Coronary artery (tissue), 2 donors: ENCODE measurements at regions not wholly inside any gene's neighbourhood (a gene's known extent, or its start where the extent isn't known, plus 50 kb on each side); places are given as distances from the start of the nearest gene placed in this dataset.

Experiments
- DNase-seq: peaks from one replicate; pipeline ENCODE4 v3.0.0-alpha.2; 2017; ENCODE audit warnings: low spot score
- H3K27ac ChIP-seq, 2 donors: fragments of 200-600 bp; sonication (generic); one replicate each; pipeline ENCODE4 v1.5.1; 2016 to 2019
- H3K4me3 ChIP-seq: fragments of 200-600 bp; sonication (generic); 2 replicates; pipeline ENCODE4 v1.5.1; 2016; ENCODE audit warnings: mild to moderate bottlenecking, moderate library complexity
- TF ChIP-seq, protein P1 (sequence below): fragments of 200-600 bp; sonication (generic); IDR thresholded peaks from one replicate; pipeline ENCODE4 v1.5.1; 2019; ENCODE audit warnings: antibody characterized with exemption

DNA sequence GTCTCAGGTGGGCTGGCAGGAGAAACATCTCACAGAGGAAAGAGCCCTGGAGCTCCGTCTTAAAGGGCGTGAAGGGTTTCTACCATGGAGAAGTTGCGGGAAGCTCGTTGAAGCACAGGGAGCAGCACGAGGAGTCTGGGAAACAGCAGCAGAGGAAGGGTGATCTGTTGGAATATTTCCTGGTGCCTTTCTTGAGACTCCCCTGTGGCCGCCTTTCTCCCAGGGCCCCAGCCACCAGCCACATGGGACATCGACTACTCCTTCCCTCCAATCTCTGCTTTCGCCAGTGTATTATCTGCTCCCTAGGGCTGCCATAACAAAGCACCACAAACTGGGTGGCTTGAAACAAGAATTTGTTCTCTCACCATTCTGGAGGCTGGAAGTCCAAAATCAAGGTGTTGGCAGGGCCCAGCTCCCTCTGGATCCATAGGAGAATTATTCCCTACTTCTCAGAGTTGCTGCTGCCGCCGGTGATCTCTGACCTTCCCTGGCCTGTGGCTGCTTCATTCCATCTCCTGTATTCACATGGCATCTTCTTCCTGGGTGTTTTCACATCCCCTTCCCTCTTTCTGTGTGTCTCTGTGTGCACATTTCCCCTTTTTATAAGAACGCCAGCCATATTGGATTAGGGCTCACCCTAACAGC, 152.8 kb upstream of the GSC start:
- no peak overlapping the region for H3K4me3 ChIP-seq
- no peak overlapping the region for H3K27ac ChIP-seq
- TF ChIP-seq, protein P1, sequence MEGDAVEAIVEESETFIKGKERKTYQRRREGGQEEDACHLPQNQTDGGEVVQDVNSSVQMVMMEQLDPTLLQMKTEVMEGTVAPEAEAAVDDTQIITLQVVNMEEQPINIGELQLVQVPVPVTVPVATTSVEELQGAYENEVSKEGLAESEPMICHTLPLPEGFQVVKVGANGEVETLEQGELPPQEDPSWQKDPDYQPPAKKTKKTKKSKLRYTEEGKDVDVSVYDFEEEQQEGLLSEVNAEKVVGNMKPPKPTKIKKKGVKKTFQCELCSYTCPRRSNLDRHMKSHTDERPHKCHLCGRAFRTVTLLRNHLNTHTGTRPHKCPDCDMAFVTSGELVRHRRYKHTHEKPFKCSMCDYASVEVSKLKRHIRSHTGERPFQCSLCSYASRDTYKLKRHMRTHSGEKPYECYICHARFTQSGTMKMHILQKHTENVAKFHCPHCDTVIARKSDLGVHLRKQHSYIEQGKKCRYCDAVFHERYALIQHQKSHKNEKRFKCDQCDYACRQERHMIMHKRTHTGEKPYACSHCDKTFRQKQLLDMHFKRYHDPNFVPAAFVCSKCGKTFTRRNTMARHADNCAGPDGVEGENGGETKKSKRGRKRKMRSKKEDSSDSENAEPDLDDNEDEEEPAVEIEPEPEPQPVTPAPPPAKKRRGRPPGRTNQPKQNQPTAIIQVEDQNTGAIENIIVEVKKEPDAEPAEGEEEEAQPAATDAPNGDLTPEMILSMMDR: no peak
- peak; percentile 67 for DNase-seq

DNA sequence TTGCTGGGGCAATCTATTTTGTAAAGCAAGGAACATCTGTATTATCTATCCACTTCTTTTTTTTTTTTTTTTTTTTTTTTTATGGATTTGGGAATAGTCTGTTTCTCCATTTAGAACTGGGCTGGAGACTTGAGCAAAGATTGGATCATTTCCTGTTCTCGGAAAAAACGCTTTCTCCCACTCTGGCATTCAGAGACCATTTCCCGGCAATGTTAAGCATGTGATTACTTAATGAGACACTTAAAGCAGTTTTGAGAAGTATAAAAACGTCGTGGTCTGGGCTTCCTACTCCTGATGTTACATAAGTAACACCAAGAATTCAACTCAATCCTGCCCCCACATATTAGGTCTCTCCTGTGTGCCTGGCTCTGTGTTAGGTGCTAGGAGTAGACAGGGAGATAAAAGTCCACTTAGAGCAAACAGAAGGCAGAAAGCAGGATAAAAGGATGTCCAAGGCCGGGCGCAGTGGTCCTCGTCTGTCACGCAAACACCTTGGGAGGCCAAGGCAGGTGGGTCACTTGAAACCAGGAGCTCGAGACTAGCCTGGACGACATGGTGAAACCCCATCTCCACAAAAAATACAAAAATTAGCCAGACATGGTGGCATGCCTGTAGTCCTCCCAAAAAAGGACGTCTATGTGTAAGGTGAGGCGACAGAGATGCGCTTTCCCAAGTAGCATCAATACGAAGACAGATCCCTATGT, 152.1 kb upstream of the GSC start:
- peak; percentile 64 for DNase-seq
- H3K4me3 ChIP-seq: no peak overlapping the region
- H3K27ac ChIP-seq: no peak overlapping the region
- TF ChIP-seq, protein P1: no peak

DNA sequence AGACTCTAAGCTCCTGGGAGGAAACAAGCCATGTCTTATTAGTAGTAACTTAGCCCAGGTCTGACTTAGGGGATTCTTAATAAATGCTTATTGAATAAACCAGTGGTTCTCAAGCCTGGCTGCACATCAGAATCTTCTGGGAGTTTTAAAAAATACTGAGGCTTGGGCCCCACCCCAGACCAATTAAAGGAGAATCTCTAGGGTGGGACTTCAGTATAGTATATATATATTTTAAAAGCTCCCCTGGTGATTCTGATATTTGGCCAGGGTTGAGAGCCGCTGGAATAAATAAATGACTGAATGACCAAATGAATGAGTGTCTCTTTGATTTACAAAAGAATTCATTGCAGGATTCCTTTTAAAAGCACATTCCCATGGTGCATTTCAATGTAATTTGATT, 151.5 kb upstream of the GSC start:
- no peak for DNase-seq
- TF ChIP-seq, protein P1: no peak
- Histone ChIP-seq H3K4me3 (no peak overlapping the region), H3K27ac (no peak overlapping the region)

DNA sequence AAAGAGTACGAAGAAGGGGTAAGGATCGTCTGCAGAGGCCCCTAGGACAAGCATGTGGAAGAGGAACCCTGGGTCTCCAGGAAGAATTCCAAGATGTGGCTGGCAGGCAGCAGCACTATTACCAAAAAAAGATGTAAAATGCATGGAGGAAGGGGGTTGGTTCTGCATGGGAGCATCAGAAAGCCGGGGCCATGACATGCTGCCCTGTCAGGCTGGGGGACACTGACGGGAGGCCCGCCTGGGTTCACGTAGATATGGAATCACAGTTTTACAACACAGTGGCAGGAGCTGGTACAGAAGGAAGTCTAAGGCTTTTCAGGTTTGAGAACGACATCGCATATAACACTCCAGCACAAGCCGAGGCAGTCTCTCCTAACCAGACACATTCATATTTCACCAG, 150.0 kb upstream of the GSC start:
- DNase-seq: peak; percentile 43
- Histone ChIP-seq H3K27ac (no peak overlapping the region), H3K4me3 (no peak overlapping the region)
- TF ChIP-seq, protein P1: no peak

DNA sequence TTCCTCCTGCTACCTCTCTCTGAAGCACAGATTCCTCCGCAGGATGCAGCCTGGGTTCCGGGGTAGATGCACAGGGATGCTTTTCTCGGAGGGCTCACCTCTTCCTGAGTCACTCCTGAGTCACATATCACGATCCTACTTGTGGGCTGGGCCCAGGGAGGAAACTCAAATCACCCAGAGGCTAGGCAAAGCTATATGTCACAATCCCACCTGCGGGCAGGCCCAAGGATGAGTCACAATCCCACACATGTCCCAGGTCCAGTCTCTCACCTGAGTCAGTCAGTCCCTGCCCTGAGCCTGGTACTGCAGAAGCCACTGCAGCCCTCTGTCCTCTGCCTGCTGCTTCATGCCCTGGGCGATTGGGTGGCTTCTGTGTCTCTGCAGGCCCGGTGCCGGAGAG, 149.0 kb upstream of the GSC start:
- DNase-seq: peak; percentile 61
- H3K27ac ChIP-seq: no peak overlapping the region
- TF ChIP-seq, protein P1: no peak
- no peak overlapping the region for H3K4me3 ChIP-seq

DNA sequence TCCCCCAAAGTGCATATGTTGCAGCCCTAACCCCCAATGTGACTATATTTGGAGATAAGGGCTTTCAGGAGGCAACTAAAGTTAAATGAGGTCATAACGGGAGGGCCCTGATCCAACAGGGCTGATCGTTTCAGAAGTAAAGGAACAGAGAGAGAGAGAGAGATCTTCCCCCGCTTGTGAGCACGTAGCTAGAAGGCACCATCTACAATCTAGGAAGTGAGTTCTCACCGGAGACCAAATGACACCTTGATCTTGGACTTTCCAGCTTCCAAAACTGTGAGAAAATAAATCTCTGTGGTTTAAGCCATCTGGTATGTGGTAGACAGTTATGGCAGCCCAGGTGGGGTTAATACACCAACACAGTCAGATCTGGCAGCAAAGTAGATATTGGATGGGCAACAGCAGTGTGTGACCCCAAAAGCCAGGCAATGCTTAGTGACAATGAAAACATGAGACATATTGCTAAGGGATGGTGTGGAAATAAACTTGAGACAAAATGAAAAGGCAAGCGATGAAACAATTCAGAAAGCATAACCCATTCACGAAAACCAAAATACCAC, 147.2 kb upstream of the GSC start:
- Histone ChIP-seq H3K4me3 (no peak overlapping the region), H3K27ac (no peak overlapping the region)
- TF ChIP-seq, protein P1: no peak
- no peak for DNase-seq

DNA sequence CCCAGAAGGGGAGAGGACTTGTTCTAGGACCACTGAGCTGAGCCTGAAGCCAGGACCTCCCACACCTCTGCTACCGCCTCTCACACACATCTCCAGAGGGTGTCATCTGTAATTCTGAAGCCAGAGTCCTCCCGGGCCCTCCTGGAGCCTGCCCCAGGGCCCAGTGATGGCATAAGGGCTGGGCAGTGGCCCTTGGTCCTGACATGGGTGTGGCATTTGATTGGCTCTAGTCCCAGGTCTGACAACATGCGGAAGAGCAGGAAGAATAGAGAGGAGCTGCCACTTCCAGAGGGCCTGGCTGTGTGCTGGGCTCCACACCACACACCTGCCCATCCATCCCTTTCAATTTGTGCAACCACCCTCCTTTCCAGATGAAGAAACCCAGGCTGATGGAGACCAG, 144.3 kb upstream of the GSC start:
- DNase-seq: peak; percentile 45
- H3K4me3 ChIP-seq: no peak overlapping the region
- TF ChIP-seq, protein P1: no peak
- no peak overlapping the region for H3K27ac ChIP-seq
